Globus pallidus (tissue), 1 donor: ENCODE measurements at regions not wholly inside any gene's neighbourhood (a gene's known extent, or its start where the extent isn't known, plus 50 kb on each side); places are given as distances from the start of the nearest gene placed in this dataset.
"Not testable (repeated sequence)": the region's sequence is repeated elsewhere in the genome, so short reads cannot be mapped to it uniquely, and the experiment has no call there.

ENCODE experiments used
- DNase-seq: peaks from one replicate; pipeline ENCODE4 v3.0.0-alpha.2; 2015; ENCODE audit warnings: low spot score

GRCh38 chr2:207216457-207216856 lies 50.7 kb upstream of the KLF7 start:
- DNase-seq: no peak

- no peak for DNase-seq
These were observed 51.7 kb upstream of the KLF7 start for GRCh38 chr2:207217442-207217841.

- no peak for DNase-seq
These were observed 53.4 kb upstream of the KLF7 start for GRCh38 chr2:207219081-207219630.

GRCh38 chr2:207219676-207220501 lies 54.1 kb upstream of the KLF7 start:
- no peak for DNase-seq

- no peak for DNase-seq
These were observed 56.0 kb upstream of the KLF7 start for GRCh38 chr2:207221731-207222130.

- DNase-seq: no peak
These were observed 57.3 kb upstream of the KLF7 start for GRCh38 chr2:207223051-207223450.

- peak; percentile 41 for DNase-seq
These were observed 58.6 kb upstream of the KLF7 start for GRCh38 chr2:207224381-207224780.

- DNase-seq: no peak
These were observed 59.2 kb upstream of the KLF7 start for GRCh38 chr2:207224791-207225482.

- DNase-seq: no peak
These were observed 60.0 kb upstream of the KLF7 start for GRCh38 chr2:207225773-207226172.

GRCh38 chr2:207226243-207226642 lies 60.5 kb upstream of the KLF7 start:
- no peak for DNase-seq

GRCh38 chr2:207226671-207227061 lies 60.9 kb upstream of the KLF7 start:
- DNase-seq: no peak

GRCh38 chr2:207227062-207227748 lies 61.5 kb upstream of the KLF7 start:
- peak; percentile 89 for DNase-seq

GRCh38 chr2:207227749-207228145 lies 62.0 kb upstream of the KLF7 start:
- no peak for DNase-seq

GRCh38 chr2:207228402-207228801 lies 62.7 kb upstream of the KLF7 start:
- DNase-seq: no peak

- no peak for DNase-seq
These were observed 63.4 kb upstream of the KLF7 start for GRCh38 chr2:207229161-207229560.

GRCh38 chr2:207230261-207231105 lies 64.7 kb upstream of the KLF7 start:
- no peak for DNase-seq

- DNase-seq: no peak
These were observed 65.5 kb upstream of the KLF7 start for GRCh38 chr2:207231106-207231865.

GRCh38 chr2:207231967-207232366 lies 66.2 kb upstream of the KLF7 start:
- DNase-seq: no peak

- not testable (repeated sequence) for DNase-seq
These were observed 67.4 kb upstream of the KLF7 start for GRCh38 chr2:207233141-207233540.

- no peak for DNase-seq
These were observed 68.0 kb upstream of the KLF7 start for GRCh38 chr2:207233731-207234130.

GRCh38 chr2:207235621-207236020 lies 69.9 kb upstream of the KLF7 start:
- no peak for DNase-seq
